IPS-18c (cell line): ENCODE measurements at regions not wholly inside any gene's neighbourhood (a gene's known extent, or its start where the extent isn't known, plus 50 kb on each side); places are given as distances from the start of the nearest gene placed in this dataset.

Experiments
- H3K4me3 ChIP-seq: 2 replicates; pipeline ENCODE4 v1.7.0; 2013; ENCODE audit warnings: low read depth, mild to moderate bottlenecking, low read length, moderate library complexity; ENCODE audit not compliant: insufficient read depth
- H3K9me3 ChIP-seq: one replicate; pipeline ENCODE4 v1.6.1; 2013; ENCODE audit warnings: mild to moderate bottlenecking, low read length, moderate library complexity; ENCODE audit not compliant: control insufficient read depth, insufficient read depth

DNA sequence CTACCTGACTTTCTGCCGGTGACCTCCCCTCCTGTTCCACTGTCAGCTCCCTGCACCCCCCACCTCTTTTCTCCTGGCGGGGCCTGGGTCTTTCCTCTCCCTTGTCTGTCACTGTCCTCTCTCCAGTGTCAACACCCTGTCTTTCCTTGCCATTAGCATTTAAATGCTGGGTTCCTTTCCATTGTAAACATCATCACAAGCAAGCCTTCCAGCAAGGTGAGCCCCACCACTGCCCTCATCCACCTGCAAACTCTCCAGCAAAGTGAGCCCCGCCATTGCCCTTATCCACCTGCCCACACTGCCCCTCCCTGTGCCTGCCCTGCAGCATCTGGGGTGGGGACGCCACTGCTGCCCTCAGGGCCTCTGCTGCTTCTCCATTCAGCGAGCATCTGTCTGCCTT is 195.0 kb downstream of the ENGASE start:
- no peaks in the 10 kb centered on the region for H3K9me3 ChIP-seq
- no peak overlapping the region for H3K4me3 ChIP-seq

DNA sequence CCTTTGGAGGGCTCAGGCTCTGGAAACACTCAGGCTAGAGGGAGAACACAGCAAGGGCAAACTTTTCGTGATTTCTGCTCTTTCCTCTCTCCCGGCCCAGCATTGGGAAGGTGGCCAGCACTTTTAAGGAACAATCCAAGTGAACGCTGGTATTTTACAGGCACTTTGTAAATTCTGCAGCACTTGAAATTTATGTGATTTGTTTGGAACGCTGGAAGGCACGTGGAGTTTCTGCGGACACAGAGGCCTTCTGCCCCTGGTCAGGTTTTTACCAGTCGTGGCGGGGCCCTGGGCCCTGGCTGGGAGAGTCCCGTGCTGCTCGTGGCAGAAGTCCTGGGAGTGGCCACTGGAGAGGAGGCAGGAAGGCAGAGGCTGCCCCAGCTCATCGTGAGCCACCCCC is 188.6 kb downstream of the ENGASE start:
- H3K4me3 ChIP-seq: no peak overlapping the region
- no peaks in the 10 kb centered on the region for H3K9me3 ChIP-seq

DNA sequence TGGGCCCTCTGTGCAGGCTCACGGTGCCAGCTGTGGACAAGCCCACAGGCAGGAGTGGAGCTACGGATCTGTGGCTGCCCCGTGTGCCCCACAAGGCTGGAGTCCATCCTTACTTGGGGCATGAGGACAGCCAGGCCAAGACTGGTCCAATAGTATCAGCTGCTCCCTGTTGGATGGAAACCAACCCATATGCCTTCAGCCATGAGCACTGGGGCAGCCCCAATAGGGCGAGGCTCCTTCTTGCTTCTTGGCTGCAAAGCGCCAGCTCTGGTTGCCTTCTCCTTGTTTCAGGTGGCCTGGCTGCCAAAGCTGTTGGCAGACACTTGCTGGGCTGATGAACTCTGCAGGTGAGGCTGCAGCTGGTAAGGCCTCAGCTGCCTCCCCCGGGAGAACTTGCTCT is 188.0 kb downstream of the ENGASE start:
- Histone ChIP-seq H3K9me3 (no peaks in the 10 kb centered on the region), H3K4me3 (no peak overlapping the region)

DNA sequence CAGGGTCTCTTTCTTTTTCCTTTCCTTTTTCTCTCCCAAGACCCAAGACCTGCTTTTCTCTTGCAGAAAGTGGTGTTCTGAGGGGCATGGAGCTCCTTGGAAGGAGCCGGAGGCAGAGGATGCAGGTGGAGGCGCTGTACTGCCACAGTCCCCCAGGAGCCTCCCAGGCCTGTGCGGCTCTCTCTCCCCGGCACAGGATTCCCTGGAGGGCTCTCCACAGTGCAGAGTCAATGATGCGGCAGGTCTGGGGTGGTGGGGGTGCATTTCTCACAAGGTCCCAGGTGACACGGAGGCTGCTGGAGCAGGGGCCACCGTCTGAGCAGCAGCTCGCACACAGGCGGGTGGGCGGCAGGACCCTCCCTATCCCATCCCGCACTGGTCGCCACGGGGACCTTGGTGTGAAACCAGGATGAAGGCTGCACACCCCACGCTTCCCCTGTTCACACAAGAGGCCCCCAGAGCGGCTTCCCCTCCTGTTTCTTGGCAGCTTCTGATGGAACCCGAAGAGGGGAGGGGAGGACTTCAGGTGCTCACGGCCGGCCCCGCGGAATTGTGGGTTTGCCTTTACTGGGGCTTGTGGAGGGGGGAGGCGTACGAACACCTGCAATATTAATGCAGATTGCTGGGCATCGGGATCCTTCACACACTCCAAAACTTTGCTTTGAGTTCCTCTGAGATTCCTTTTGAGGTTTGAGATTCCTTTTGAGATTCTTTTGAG is 186.9 kb downstream of the ENGASE start:
- Histone ChIP-seq H3K9me3 (no peaks in the 10 kb centered on the region), H3K4me3 (no peak overlapping the region)

DNA sequence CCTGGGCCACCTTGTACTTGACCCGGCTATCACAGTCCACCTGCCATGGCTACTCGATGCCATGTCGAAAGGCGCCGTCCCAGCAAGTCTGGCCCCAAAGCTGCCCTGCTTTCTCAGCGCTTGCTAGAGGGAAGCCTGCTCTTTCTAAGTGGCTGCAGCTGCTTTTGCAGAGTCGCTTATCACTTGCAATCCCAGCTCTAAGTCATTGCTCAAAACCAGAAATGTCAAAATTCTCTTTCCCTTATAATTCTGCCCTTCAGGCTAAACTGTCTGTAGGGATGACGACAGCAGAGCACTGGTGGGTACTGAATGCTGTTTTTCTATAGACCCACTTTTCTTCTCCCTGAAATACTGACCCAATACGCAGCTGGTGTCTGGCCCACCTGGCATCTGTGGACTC is 184.2 kb downstream of the ENGASE start:
- Histone ChIP-seq H3K4me3 (no peak overlapping the region), H3K9me3 (no peaks in the 10 kb centered on the region)

DNA sequence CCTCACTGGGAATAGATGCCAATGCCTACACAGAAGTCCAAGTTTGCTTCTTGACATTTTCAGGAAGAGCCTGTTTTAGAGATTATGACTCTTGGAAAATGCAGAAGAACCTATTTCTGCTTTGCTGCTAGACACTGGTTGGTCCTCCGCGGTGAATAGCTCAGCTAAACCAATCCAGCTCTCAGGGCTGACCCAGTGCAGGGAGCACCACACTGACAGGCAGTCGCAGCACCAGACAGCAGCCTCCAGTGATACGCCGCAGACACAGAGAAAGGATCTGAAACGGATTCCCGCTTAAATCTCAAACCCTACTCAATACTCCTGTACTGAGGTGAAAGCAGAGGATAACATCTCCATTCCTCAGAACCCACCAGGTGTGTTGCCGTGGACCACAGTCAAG is 183.4 kb downstream of the ENGASE start:
- H3K9me3 ChIP-seq: no peaks in the 10 kb centered on the region
- no peak overlapping the region for H3K4me3 ChIP-seq

DNA sequence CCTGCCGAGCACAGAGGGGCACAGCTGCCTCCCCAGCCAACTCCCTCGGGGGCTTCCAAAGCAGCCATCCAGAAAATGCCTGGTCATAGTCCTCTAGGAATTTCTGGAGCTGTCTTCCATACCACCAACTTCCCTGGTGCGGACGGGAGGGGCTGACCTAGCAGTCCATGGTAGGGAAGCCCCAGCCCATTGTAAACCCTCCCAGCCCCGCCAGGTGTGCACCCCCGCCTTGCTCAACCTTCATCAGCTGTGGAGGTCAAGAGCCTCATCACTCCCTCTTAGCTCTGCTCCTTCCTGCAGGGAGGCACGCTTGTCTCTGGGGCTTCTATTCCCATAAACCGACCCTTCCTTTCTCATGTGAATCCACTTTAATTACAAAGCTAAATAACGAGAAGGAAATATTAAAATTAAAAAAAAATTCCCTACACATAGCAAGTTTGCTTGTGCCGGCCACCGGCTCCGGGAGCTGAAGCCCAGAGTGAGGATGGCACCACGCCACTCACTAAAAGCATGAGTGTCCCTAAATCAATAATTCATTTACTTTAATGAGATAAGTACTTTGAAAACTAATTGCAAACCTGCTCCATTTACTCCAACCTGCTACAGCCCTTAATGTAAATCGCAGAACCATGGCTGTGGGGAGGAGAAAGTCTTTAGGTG is 181.4 kb downstream of the ENGASE start:
- H3K9me3 ChIP-seq: no peaks in the 10 kb centered on the region

DNA sequence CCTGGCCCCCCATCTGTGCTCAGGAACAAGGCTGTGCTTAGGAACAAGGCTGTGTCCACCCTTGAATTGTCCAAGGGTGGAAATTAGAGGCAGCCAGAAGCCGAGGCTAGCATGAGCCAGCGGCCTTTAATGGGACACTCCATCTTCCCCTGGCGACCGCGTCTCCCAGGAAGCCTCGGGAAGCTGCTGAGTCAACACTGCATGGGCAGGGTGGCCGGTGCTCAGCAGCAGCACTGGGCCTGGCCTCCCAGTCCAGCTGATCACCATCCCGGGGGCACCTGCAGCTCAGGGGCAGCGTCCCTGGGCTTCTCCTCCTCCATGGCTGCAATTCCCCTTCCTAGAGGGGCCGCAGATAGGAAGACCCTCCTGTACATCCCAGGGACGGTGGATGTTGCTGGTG is 180.8 kb downstream of the ENGASE start:
- no peaks in the 10 kb centered on the region for H3K9me3 ChIP-seq
- no peak overlapping the region for H3K4me3 ChIP-seq

More for the DNA sequence above, 181.4 kb downstream of the ENGASE start:
- H3K4me3 ChIP-seq: no peak overlapping the region

DNA sequence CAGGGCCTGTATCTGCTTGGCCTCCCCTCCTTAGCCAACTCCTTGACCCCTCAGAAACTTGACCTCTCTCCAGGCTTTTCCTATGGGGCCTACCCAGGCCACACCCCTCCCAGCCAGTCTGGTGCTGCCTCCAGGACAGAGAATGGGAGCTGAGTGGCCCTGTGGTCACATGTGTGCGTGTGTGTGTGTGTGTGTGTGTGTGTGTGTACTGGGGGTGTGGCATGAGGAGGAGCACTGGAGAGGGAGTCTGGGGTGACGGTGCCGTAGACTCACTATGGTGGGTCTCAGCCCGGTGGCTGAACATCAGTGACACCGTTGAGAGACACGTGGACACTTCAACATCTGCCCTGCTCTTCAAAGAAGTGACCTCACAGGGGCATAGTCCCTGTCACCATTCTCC is 180.4 kb downstream of the ENGASE start:
- Histone ChIP-seq H3K9me3 (no peaks in the 10 kb centered on the region), H3K4me3 (no peak overlapping the region)

DNA sequence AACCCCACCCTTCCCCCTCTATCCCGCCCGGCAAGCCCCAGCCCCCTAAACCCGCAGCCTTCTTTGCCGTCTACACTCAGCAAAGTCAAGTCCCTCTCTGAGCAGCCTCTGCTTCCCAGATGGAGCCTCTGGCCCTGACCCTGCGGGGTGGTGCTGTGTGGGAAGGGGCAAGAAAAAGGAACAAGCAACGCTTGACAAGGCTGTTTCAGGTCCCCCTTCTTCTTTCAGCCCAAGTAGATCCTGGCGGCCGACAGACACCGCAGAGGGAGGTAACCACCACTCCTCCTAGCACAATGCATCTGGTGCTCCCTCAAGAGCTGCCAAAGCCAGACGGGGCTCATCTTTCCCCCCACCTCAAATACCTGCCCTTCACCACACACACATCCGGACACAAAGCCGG is 178.3 kb downstream of the ENGASE start:
- no peak overlapping the region for H3K4me3 ChIP-seq
- H3K9me3 ChIP-seq: no peaks in the 10 kb centered on the region

DNA sequence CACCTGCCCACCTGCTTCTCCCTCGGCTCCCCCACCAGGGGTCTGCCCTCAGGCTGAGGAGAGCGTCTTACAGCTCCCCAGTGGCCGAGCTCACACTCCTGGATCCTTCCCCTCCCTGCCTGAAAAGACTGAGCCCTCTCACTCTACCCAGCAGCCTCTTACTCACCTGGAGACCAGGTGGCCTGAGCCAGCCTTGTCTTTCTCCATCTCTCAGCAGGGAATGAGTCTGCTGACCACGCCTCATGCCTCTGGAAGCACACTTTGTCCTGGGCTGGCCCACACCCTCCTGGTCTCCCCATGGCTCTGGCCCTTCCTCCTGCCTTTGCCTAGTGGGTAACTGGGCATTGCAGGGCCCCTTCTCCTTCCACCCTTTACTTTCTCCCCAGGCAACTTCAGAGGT is 177.2 kb downstream of the ENGASE start:
- H3K9me3 ChIP-seq: no peaks in the 10 kb centered on the region
- no peak overlapping the region for H3K4me3 ChIP-seq

DNA sequence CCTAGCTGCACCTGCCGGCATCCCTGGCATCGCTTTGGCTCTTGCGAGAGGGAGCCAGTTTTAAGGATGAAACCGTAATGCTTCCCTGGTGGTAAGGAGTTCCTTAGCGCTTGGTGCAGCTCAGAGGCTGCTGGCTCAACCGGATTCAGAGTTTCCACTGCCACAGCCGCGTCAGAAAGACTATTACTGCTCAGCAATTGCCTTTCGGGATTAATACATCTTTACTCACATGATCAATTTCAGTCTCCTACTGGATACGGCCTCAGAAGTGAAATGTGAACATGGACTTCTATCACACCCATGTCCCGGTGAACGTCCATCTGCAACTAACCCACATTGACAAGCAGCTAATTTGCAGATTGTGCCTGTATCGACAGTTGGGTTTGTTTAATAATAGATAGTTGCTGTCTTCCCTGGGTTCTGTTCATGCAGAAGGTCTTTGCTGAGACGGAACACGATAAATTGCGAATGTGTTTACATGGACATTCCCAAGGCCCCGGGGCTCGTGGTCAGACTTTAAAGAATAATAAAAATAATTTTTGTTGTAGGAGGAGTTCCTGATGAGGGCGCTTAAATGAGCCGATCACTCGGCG is 175.4 kb downstream of the ENGASE start:
- H3K4me3 ChIP-seq: no peak overlapping the region
- H3K9me3 ChIP-seq: no peaks in the 10 kb centered on the region

DNA sequence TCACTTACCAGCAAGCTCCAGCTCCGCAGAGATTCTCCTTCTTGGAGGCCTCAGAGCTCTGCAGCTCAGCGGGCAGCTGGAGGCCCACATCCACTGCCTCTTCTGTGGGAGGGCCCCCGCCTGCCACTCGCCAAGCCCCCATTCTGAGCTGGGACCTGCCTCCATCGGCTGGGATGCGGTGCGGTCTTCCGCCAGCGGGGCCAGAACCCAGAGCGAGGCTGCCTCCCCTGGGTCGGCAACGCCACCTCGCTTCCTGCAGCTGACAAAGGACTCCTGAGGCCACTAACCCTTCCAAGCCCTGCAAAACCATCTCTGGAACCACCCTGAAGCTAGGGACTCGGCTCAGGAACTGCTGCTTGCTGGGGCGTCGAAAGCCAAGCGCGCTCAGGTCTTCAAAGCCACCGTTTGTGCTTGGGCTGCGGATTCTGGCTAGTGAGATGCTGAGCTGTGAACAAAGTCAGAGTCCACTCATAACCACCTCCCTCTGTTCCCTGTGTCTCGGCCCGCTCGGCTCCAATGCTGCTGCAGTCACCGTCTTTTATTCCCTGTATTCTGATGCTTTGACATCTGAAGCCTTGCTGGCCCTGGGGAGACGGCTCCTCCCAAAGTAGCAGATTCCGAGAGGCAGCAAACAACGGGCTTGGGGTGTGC is 174.3 kb downstream of the ENGASE start:
- Histone ChIP-seq H3K9me3 (no peaks in the 10 kb centered on the region), H3K4me3 (no peak overlapping the region)

DNA sequence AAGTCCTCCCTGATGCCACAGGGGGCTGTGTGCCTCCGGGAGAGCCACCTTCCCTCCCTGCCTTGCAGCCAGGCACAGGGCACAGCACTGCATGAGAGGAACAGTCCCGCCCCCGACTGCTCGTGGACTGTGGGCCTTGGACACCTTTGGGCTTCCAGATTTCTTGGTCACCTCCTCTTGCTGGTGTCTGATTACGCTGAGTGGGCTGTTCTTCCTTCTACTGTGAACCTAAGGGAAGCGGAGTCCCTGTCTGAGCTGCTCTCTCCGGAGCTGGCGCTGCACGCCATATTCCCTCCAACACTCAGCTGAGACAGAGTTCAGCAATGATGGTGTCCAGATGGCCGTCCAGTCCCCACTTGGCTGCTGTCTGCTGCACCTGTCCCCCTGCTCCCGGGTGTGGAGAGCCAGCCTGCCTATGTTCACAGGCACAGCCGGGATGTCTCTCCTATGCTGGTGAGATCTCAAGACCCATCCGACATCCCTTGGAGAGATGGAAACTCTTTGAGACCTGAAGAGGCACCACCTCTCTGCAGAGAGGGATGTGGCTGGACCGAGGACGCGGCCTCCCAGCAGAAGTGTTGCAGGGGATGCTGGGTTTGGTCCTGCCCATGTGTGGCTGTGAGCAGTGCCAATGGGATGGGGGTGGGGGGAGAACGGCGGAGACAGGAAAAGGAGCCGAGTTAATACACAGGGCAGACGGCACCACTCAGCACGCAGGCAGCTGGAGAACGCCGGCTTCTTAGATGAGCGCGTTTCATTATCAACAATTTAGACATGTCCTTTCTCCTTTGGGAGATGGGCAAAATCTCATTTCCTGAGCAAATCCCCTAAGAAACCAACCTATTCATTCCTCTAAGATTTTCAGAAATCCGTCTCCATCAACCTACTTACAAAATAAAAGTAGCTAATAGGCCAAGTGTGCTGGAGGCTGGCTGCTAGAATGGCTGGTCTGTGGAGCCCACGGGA is 171.9 kb downstream of the ENGASE start:
- Histone ChIP-seq H3K9me3 (no peaks in the 10 kb centered on the region), H3K4me3 (no peak overlapping the region)

DNA sequence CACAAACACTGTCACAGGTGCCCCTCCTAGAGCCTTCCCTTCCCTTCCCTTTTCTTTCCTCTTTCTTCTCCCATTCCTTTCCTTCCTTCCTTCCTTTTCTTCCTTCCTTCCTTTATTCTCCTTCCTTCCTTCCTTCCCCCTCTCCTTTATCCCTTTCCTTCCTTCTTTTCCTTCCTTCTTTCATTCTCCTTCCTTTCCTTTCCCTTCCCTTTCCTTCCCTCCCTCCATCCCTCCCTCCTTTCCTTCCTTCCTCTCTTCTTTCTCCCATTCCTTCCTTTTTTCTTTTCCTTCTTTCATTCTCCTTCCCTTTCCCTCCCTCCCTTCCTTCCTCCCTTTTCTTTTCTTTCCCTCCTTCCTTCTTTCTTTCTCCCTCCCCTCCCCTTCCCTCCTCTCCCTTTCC is 170.0 kb downstream of the ENGASE start:
- no peak overlapping the region for H3K4me3 ChIP-seq
- peaks cover 2% of the 10 kb centered on the region for H3K9me3 ChIP-seq

DNA sequence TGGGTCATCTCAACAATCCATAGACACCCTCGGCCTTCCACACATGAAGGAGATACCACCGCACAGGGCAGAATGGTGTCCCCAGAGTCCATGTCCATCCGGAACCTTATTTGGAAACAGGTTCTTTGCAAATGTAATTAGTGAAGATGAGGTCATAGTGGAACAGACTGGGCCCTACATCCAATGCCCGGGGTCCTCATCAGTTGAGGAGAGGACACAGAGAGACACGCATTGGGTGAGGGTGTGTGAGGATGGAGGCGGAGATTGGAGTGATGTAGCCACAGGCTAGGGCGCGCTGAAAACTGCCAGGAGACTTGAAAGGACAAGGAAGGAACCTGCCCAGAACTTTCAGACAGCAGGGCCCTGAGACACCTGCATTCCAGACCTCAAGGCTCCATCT is 169.4 kb downstream of the ENGASE start:
- peaks cover 2% of the 10 kb centered on the region for H3K9me3 ChIP-seq
- no peak overlapping the region for H3K4me3 ChIP-seq

DNA sequence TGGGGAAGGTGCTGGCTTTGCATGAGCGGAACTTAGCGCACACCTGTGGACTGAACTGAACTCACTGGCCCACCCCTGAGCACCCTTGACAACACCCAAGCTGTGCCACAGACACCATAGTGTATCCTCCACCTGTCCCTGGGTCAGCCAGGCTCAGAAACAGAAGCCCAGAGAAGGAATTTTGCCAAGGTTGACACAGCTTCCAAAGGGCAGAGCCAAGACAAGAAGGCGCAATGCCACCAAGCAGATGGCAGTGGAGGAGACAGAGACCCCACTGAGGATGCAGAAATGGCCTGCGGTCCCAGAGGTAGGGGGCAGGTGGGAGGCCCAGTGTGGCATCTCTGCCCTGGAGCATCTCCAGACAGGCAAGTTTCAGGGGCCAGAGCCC is 169.0 kb downstream of the ENGASE start:
- peaks cover 2% of the 10 kb centered on the region for H3K9me3 ChIP-seq
- no peak overlapping the region for H3K4me3 ChIP-seq
